Urinary bladder (tissue), 3 donors: ENCODE measurements at regions not wholly inside any gene's neighbourhood (a gene's known extent, or its start where the extent isn't known, plus 50 kb on each side); places are given as distances from the start of the nearest gene placed in this dataset.

Experiments
- DNase-seq: peaks from one replicate; pipeline ENCODE4 v3.0.0-alpha.2; 2015; ENCODE audit errors: extremely low spot score
- H3K27ac ChIP-seq: one replicate; pipeline ENCODE4 v1.5.1; 2013; ENCODE audit warnings: low read depth, mild to moderate bottlenecking, moderate library complexity
- H3K36me3 ChIP-seq: one replicate; pipeline ENCODE4 v1.6.1; 2013; ENCODE audit warnings: mild to moderate bottlenecking, moderate library complexity; ENCODE audit not compliant: insufficient read depth
- H3K4me1 ChIP-seq: one replicate; pipeline ENCODE4 v1.6.1; 2013; ENCODE audit warnings: mild to moderate bottlenecking, moderate library complexity; ENCODE audit not compliant: insufficient read depth
- H3K4me3 ChIP-seq: one replicate; pipeline ENCODE4 v1.5.1; 2013; ENCODE audit warnings: low read depth, low read length
- WGBS: extraction: QIAGEN DNeasy Blood & Tissue Kit; methylation state at CpG from one replicate; pipeline ENCODE4 v1.1.7; 2013; 5-methylcytosine and 5-hydroxymethylcytosine counted together
- donor health status: healthy with polysubstance abuse.
- donor health status: healthy.

GRCh38 chr6:140090871-140091270 is 716.4 kb upstream of the CITED2 start:
- Histone ChIP-seq H3K4me3 (no peak overlapping the region), H3K27ac (no peak overlapping the region), H3K4me1 (no peaks in the 10 kb centered on the region), H3K36me3 (no peaks in the 10 kb centered on the region)
- WGBS, result 83% methylated on average over 3 of the region's 3 CpGs
- DNase-seq, result no peak

DNA sequence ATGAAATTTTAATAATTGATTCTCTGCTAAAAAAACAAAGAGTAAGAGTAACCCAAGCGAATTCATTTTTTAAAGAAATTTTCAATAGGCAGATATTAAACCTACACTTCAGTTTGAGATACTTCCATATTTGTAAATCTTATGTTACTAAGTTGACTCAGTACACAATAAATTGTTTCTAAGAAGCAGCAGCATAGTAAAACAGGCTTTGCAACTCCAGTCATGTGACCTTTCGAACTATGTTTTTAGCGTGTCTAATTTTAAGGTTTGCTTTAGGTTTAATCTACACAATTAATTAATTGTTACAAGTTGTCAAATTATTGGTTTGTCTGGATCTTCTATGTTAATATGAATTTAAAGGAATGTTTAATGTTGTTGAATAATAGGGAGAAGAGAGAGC is 708.9 kb upstream of the CITED2 start:
- Histone ChIP-seq H3K4me3 (no peak overlapping the region), H3K27ac (no peak overlapping the region), H3K36me3 (no peaks in the 10 kb centered on the region), H3K4me1 (peaks cover 1% of the 10 kb centered on the region)
- DNase-seq, result no peak
- WGBS, result 77% methylated on average over 3 of the region's 3 CpGs

DNA sequence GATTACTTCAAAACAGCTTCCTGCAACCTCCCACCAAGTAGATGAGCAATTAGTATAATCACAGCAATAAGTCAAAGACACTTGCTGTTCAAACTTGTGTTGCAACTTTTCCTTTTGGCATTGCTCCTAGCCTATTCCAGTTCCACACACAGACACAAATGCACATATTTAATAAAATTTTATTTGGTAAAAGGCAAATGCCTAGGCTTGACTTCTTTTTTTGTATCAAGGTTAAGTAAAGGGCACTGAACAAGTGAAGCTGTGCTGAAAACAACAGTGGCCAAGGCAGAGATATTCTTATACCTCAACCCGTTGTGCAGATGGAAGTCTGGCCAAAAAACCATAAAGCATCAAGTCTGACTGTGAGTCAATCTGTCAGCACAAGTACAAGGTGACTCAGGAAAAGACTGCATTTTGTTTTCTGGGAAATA is 708.4 kb upstream of the CITED2 start:
- Histone ChIP-seq H3K4me3 (no peak overlapping the region), H3K36me3 (no peaks in the 10 kb centered on the region), H3K4me1 (peaks cover 1% of the 10 kb centered on the region), H3K27ac (no peak overlapping the region)
- no peak for DNase-seq
- 30% methylated on average over 1 of the region's 1 CpG for WGBS

- H3K4me1 ChIP-seq, result peaks cover 1% of the 10 kb centered on the region
- H3K27ac ChIP-seq, result no peak overlapping the region
- no peaks in the 10 kb centered on the region for H3K36me3 ChIP-seq
- no peak for DNase-seq
- no peak overlapping the region for H3K4me3 ChIP-seq
- WGBS, result 48% methylated on average over 5 of the region's 5 CpGs
Measured at GRCh38 chr6:140079328-140079727, 704.9 kb upstream of the CITED2 start.

DNA sequence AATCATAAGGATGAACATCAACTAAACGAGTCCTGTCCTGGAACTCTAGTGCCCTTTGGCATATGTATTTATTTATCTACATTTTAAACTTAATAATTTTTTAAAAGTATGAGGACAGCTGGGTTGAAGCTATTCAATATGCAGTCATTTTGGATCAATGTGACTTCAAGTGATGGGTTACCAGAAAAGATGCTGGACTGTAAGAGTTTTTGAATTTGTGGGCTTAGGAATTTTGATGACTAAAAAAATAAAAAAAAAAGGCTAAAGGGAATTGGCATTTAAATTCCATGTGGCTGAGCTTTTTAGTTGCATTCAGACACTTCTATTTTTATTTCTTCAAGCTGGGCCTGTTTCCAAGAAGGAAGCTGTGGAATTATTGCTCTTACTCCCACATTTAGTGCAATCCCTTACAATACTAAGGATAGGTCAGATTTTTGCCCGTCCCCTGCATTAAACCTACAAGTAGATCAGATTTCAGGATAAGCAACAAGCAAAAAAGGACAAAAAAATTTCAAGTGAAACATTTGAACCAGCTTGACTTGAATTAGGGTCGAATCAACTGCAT is 704.2 kb upstream of the CITED2 start:
- no peak overlapping the region for H3K27ac ChIP-seq
- H3K4me3 ChIP-seq, result no peak overlapping the region
- no peaks in the 10 kb centered on the region for H3K36me3 ChIP-seq
- WGBS, result 22% methylated on average over 3 of the region's 3 CpGs
- peaks cover 1% of the 10 kb centered on the region for H3K4me1 ChIP-seq
- peak; percentile 41 for DNase-seq

DNA sequence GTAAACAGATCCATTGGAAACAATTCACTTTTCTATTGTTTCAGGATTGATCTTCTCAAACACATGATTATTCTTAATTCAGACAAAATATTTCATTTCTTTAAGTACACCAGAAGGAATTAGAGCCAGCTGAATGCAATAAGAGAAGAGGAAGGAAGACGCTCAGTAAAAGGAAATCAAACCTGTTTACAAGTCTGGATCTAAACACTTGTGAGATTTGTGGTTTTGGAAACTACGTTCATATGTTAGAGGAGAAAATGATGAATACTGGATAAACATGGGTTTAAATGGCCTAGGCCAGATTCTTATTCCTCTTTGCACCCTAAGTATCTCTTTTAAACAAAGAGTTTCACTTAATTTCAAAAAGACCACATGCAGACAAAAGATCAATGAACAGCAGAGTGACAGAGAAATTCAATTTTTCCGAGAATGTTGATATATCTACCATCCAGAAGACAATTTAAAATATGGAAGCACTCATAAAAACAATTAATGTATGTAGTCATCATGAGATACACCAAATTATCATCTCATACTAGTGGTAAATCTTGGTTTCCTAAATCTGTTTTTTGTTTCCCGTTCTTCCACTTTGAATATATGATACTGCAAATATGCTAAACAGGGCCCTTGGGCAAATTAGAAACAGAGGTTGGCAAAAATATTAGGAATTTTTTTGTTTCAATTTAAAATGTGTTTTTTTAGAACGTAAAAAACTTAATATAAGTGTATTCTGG is 703.5 kb upstream of the CITED2 start:
- H3K4me3 ChIP-seq, result no peak overlapping the region
- no peak for DNase-seq
- WGBS, result 70% methylated on average over 5 of the region's 5 CpGs

DNA sequence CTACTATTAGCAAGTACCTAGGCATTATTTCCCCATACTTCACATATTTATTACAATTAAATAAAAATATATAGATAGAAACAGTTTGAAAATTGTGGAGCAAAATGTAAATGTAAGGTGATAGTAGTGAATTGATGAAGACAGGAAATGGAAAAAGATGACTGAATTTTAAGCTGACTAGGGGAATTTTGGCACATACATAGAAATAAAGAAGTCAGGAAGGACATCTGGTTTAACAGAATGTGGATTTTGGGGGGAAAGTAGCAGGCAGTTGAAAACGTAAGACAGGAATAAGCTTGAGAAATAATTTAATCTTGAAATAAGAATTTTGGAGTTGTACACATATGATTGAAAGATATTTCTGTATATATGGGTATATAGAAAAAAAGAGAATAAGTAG is 701.7 kb upstream of the CITED2 start:
- no peak for DNase-seq
- Histone ChIP-seq H3K36me3 (no peaks in the 10 kb centered on the region), H3K4me1 (peaks cover 2% of the 10 kb centered on the region), H3K27ac (no peak overlapping the region), H3K4me3 (no peak overlapping the region)
- 94% methylated on average over 1 of the region's 1 CpG for WGBS

More for the DNA sequence above, 703.5 kb upstream of the CITED2 start:
- H3K27ac ChIP-seq, result no peak overlapping the region
- peaks cover 1% of the 10 kb centered on the region for H3K4me1 ChIP-seq
- H3K36me3 ChIP-seq, result no peaks in the 10 kb centered on the region

DNA sequence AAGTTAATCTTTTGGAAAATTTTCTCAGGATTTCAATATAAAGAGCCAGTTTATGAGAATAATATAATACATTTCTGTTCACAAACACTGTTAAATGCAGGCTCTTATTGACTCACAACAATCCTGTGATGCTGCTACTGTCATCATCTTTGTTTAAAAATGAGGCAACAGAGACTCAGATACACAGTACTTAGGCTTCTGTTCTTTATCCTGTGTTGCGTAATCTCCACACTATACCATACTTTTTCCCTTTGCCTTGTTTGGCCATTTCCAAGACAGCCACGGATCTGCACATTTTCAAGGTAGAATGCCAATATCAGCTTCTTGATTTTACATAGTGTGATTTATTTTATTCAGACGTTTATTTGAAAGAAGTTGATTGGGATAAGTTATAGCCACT is 699.0 kb upstream of the CITED2 start:
- WGBS, result 47% methylated on average over 3 of the region's 3 CpGs
- no peak overlapping the region for H3K4me3 ChIP-seq
- no peak overlapping the region for H3K27ac ChIP-seq
- H3K36me3 ChIP-seq, result no peaks in the 10 kb centered on the region
- DNase-seq, result no peak
- H3K4me1 ChIP-seq, result peaks cover 2% of the 10 kb centered on the region

DNA sequence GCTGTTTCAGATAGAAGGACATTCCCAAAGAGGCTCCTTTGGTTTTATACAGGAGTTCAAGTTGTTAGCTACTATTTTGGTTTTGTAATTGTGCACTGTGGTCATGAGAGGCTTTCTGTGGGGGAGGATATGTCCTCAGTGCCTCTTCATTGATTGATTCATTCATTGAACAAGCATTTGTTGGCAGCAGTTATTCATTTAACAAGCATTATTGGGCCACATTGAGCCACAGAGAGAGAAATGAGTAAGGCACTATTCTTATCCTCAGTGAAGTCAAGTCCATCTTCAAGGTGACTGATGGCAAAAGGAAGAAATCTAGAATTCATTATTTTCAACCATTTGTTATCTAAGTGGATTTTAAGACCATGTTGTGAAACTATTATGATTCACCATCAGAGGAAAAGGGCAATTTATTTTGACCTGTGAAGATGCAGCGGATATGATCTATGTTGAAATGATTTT is 697.2 kb upstream of the CITED2 start:
- Histone ChIP-seq H3K27ac (no peak overlapping the region), H3K4me3 (no peak overlapping the region), H3K4me1 (peaks cover 2% of the 10 kb centered on the region), H3K36me3 (no peaks in the 10 kb centered on the region)
- WGBS, result 77% methylated on average over 1 of the region's 1 CpG
- DNase-seq, result no peak

DNA sequence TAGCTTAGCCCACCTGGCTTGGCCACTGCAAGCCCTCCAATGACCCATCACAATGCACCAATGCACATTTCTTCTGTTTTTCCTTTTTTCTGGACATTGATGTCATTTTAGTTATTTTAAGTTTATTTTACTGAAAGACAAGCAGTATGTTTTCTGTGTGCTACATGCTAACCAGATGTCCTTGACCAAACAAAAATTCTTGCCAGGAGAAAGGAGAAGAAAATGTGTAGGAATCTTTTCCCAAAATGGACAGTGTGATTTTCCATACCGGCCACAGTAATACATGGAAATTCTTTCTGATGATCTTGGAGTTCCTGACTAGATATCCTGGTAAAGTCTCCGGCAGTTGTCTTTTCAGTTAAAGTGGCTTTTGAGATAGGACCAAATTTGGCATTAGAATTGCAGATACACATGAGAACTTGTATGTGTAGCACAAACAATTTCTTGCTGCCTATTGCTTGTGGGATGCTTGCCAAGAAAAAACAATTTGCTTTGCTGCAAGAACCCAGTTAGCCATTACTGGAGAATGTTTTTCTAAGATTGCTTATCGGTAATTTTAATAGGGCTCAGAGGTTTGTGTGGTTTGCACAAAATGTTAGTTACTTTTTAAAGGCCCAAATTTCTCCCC is 696.5 kb upstream of the CITED2 start:
- Histone ChIP-seq H3K4me3 (no peak overlapping the region), H3K27ac (no peak overlapping the region), H3K4me1 (peaks cover 2% of the 10 kb centered on the region), H3K36me3 (no peaks in the 10 kb centered on the region)
- DNase-seq, result peak; percentile 64
- WGBS, result 32% methylated on average over 3 of the region's 3 CpGs

DNA sequence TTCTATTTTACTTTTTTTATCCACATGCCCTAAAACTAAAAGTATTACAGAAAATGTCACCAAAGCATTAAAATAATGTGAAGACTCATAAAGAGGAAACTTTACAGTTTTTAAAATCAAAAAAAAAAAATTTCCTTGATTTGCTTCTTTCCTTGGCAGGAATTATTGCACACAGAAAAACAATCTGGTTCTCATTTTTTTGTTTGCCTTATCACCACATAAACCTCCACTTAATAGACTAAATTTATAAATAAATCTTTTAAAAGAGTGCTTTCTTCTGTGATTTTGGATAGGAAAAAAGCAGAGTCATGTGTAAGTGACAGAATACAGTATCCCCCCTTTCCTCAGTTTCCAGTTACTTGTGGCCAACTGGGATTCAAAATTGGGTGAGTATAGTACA is 695.1 kb upstream of the CITED2 start:
- no peak overlapping the region for H3K4me3 ChIP-seq
- no peak for DNase-seq
- no peak overlapping the region for H3K27ac ChIP-seq
- H3K4me1 ChIP-seq, result peaks cover 2% of the 10 kb centered on the region
- no peaks in the 10 kb centered on the region for H3K36me3 ChIP-seq

- H3K4me3 ChIP-seq, result no peak overlapping the region
- WGBS, result 80% methylated on average over 3 of the region's 3 CpGs
- no peak overlapping the region for H3K27ac ChIP-seq
Measured at GRCh38 chr6:140068801-140069200, 694.4 kb upstream of the CITED2 start.

GRCh38 chr6:140064366-140064765 is 689.9 kb upstream of the CITED2 start:
- no peaks in the 10 kb centered on the region for H3K36me3 ChIP-seq
- no peaks in the 10 kb centered on the region for H3K4me1 ChIP-seq
- no peak for DNase-seq
- H3K27ac ChIP-seq, result no peak overlapping the region
- no peak overlapping the region for H3K4me3 ChIP-seq
- 91% methylated on average over 7 of the region's 7 CpGs for WGBS

More at GRCh38 chr6:140068801-140069200, 694.4 kb upstream of the CITED2 start:
- Histone ChIP-seq H3K36me3 (no peaks in the 10 kb centered on the region), H3K4me1 (peaks cover 2% of the 10 kb centered on the region)
- DNase-seq, result no peak

GRCh38 chr6:140063021-140063399 is 688.6 kb upstream of the CITED2 start:
- no peaks in the 10 kb centered on the region for H3K4me1 ChIP-seq
- no peak overlapping the region for H3K4me3 ChIP-seq
- no peak for DNase-seq
- H3K27ac ChIP-seq, result no peak overlapping the region
- no peaks in the 10 kb centered on the region for H3K36me3 ChIP-seq
